NK-92 treated with Interleukin-12 subunit alpha and Interleukin-12 subunit beta, amount 100 ng/mL, for 24 hours (cell line): ENCODE measurements at regions not wholly inside any gene's neighbourhood (a gene's known extent, or its start where the extent isn't known, plus 50 kb on each side); places are given as distances from the start of the nearest gene placed in this dataset.
"Not testable (repeated sequence)": the region's sequence is repeated elsewhere in the genome, so short reads cannot be mapped to it uniquely, and the experiment has no call there.

Experiments used
- DNase-seq: peaks from one replicate; lab custom pipeline; 2025; lab: John Stamatoyannopoulos, UW

- DNase-seq: no peak
Measured at GRCh38 chr5:174446446-174446845, 277.9 kb upstream of the MSX2 start.

- no peak for DNase-seq
Measured at GRCh38 chr5:174446988-174447387, 277.4 kb upstream of the MSX2 start.

- no peak for DNase-seq
Measured at GRCh38 chr5:174448041-174448440, 276.3 kb upstream of the MSX2 start.

- DNase-seq: no peak
Measured at GRCh38 chr5:174448662-174449061, 275.7 kb upstream of the MSX2 start.

- no peak for DNase-seq
Measured at GRCh38 chr5:174453690-174454089, 270.7 kb upstream of the MSX2 start.

- DNase-seq: no peak
Measured at GRCh38 chr5:174454464-174454863, 269.9 kb upstream of the MSX2 start.

- no peak for DNase-seq
Measured at GRCh38 chr5:174454890-174455289, 269.5 kb upstream of the MSX2 start.

- no peak for DNase-seq
Measured at GRCh38 chr5:174455301-174455700, 269.1 kb upstream of the MSX2 start.

GRCh38 chr5:174457141-174457678 lies 267.2 kb upstream of the MSX2 start:
- DNase-seq: no peak

GRCh38 chr5:174459071-174459702 lies 265.2 kb upstream of the MSX2 start:
- DNase-seq: no peak

GRCh38 chr5:174459832-174460448 lies 264.4 kb upstream of the MSX2 start:
- DNase-seq: no peak

GRCh38 chr5:174462129-174462528 lies 262.3 kb upstream of the MSX2 start:
- no peak for DNase-seq

GRCh38 chr5:174464504-174465165 lies 259.7 kb upstream of the MSX2 start:
- no peak for DNase-seq

GRCh38 chr5:174471528-174471927 lies 252.9 kb upstream of the MSX2 start:
- not testable (repeated sequence) for DNase-seq

- no peak for DNase-seq
Measured at GRCh38 chr5:174472956-174473355, 251.4 kb upstream of the MSX2 start.

GRCh38 chr5:174476001-174476400 lies 248.4 kb upstream of the MSX2 start:
- not testable (repeated sequence) for DNase-seq

- DNase-seq: no peak
Measured at GRCh38 chr5:174479325-174479724, 245.1 kb upstream of the MSX2 start.

- DNase-seq: no peak
Measured at GRCh38 chr5:174481737-174482136, 242.6 kb upstream of the MSX2 start.

GRCh38 chr5:174482607-174483024 lies 241.8 kb upstream of the MSX2 start:
- DNase-seq: no peak

- no peak for DNase-seq
Measured at GRCh38 chr5:174483411-174483810, 241.0 kb upstream of the MSX2 start.

- DNase-seq: no peak
Measured at GRCh38 chr5:174489215-174489614, 235.2 kb upstream of the MSX2 start.

- DNase-seq: no peak
Measured at GRCh38 chr5:174489920-174490597, 234.3 kb upstream of the MSX2 start.

- no peak for DNase-seq
Measured at GRCh38 chr5:174490728-174491127, 233.7 kb upstream of the MSX2 start.
